Muscle layer of colon (tissue), 2 donors: ENCODE measurements at regions not wholly inside any gene's neighbourhood (a gene's known extent, or its start where the extent isn't known, plus 50 kb on each side); places are given as distances from the start of the nearest gene placed in this dataset.
"Not testable (repeated sequence)": the region's sequence is repeated elsewhere in the genome, so short reads cannot be mapped to it uniquely, and the experiment has no call there.

Experiments used
- H3K27ac ChIP-seq: one replicate; pipeline ENCODE4 v1.7.0; 2013; ENCODE audit warnings: low read depth, mild to moderate bottlenecking, low read length, moderate library complexity
- H3K27me3 ChIP-seq, 2 donors: one replicate each; pipeline ENCODE4 v1.7.0; 2013; ENCODE audit warnings: low read length in 2 of 2, mild to moderate bottlenecking in 2 of 2; ENCODE audit not compliant: insufficient read depth in 2 of 2, control insufficient read depth in 1 of 2
- H3K36me3 ChIP-seq: one replicate; pipeline ENCODE4 v1.7.0; 2013; ENCODE audit warnings: mild to moderate bottlenecking, low read length; ENCODE audit not compliant: insufficient read depth
- H3K4me1 ChIP-seq: one replicate; pipeline ENCODE4 v1.7.0; 2013; ENCODE audit warnings: mild to moderate bottlenecking, low read length; ENCODE audit not compliant: insufficient read depth
- H3K4me3 ChIP-seq, 2 donors: one replicate each; pipeline ENCODE4 v1.7.0; 2013; ENCODE audit warnings: low read length in 2 of 2, low read depth in 1 of 2, mild to moderate bottlenecking in 1 of 2, moderate library complexity in 1 of 2
- H3K9ac ChIP-seq: one replicate; pipeline ENCODE4 v1.7.0; 2013; ENCODE audit warnings: low read length
- H3K9me3 ChIP-seq: one replicate; pipeline ENCODE4 v1.7.0; 2013; ENCODE audit warnings: mild to moderate bottlenecking, low read length
- donor health status: abdominal sarcoma.
- donor health status: Adenocarcinoma of cecum.

- H3K27me3 ChIP-seq: no peaks in the 10 kb centered on the region
- no peak overlapping the region for H3K4me3 ChIP-seq
- no peaks in the 10 kb centered on the region for H3K9me3 ChIP-seq
- no peak overlapping the region for H3K9ac ChIP-seq
- no peaks in the 10 kb centered on the region for H3K36me3 ChIP-seq
- no peaks in the 10 kb centered on the region for H3K4me1 ChIP-seq
- H3K27ac ChIP-seq: no peak overlapping the region
Measured at GRCh38 chr5:99070362-99070761, 141.6 kb upstream of the CHD1 start.

GRCh38 chr5:99068944-99069650 is 140.3 kb upstream of the CHD1 start:
- no peaks in the 10 kb centered on the region for H3K27me3 ChIP-seq
- no peaks in the 10 kb centered on the region for H3K36me3 ChIP-seq
- no peak overlapping the region for H3K9ac ChIP-seq
- no peaks in the 10 kb centered on the region for H3K4me1 ChIP-seq
- no peaks in the 10 kb centered on the region for H3K9me3 ChIP-seq
- no peak overlapping the region for H3K27ac ChIP-seq
- no peak overlapping the region for H3K4me3 ChIP-seq

GRCh38 chr5:99063737-99064136 is 134.9 kb upstream of the CHD1 start:
- H3K27ac ChIP-seq: no peak overlapping the region
- no peaks in the 10 kb centered on the region for H3K9me3 ChIP-seq
- no peak overlapping the region for H3K4me3 ChIP-seq
- H3K9ac ChIP-seq: no peak overlapping the region
- no peaks in the 10 kb centered on the region for H3K27me3 ChIP-seq
- H3K36me3 ChIP-seq: no peaks in the 10 kb centered on the region
- H3K4me1 ChIP-seq: peaks cover 6% of the 10 kb centered on the region

- no peak overlapping the region for H3K4me3 ChIP-seq
- no peak overlapping the region for H3K9ac ChIP-seq
- H3K4me1 ChIP-seq: peaks cover 6% of the 10 kb centered on the region
- H3K27ac ChIP-seq: no peak overlapping the region
- H3K9me3 ChIP-seq: no peaks in the 10 kb centered on the region
- no peaks in the 10 kb centered on the region for H3K36me3 ChIP-seq
- H3K27me3 ChIP-seq: no peaks in the 10 kb centered on the region
Measured at GRCh38 chr5:99061711-99062110, 132.9 kb upstream of the CHD1 start.

GRCh38 chr5:99061299-99061698 is 132.5 kb upstream of the CHD1 start:
- no peak overlapping the region for H3K4me3 ChIP-seq
- no peaks in the 10 kb centered on the region for H3K27me3 ChIP-seq
- no peaks in the 10 kb centered on the region for H3K36me3 ChIP-seq
- no peak overlapping the region for H3K9ac ChIP-seq
- peaks cover 6% of the 10 kb centered on the region for H3K4me1 ChIP-seq
- H3K27ac ChIP-seq: no peak overlapping the region
- H3K9me3 ChIP-seq: no peaks in the 10 kb centered on the region

- H3K9ac ChIP-seq: no peak overlapping the region
- H3K4me3 ChIP-seq: no peak overlapping the region
- peaks cover 6% of the 10 kb centered on the region for H3K4me1 ChIP-seq
- no peaks in the 10 kb centered on the region for H3K27me3 ChIP-seq
- H3K36me3 ChIP-seq: no peaks in the 10 kb centered on the region
- no peak overlapping the region for H3K27ac ChIP-seq
- no peaks in the 10 kb centered on the region for H3K9me3 ChIP-seq
Measured at GRCh38 chr5:99060306-99061261, 131.8 kb upstream of the CHD1 start.

- H3K9me3 ChIP-seq: no peaks in the 10 kb centered on the region
- peaks cover 6% of the 10 kb centered on the region for H3K4me1 ChIP-seq
- no peaks in the 10 kb centered on the region for H3K36me3 ChIP-seq
- H3K4me3 ChIP-seq: no peak overlapping the region
- H3K27ac ChIP-seq: no peak overlapping the region
- no peaks in the 10 kb centered on the region for H3K27me3 ChIP-seq
- H3K9ac ChIP-seq: no peak overlapping the region
Measured at GRCh38 chr5:99059685-99060084, 130.9 kb upstream of the CHD1 start.

GRCh38 chr5:99058466-99058865 is 129.7 kb upstream of the CHD1 start:
- no peaks in the 10 kb centered on the region for H3K36me3 ChIP-seq
- no peaks in the 10 kb centered on the region for H3K27me3 ChIP-seq
- H3K4me3 ChIP-seq: no peak overlapping the region
- no peaks in the 10 kb centered on the region for H3K9me3 ChIP-seq
- H3K9ac ChIP-seq: no peak overlapping the region
- H3K27ac ChIP-seq: no peak overlapping the region
- H3K4me1 ChIP-seq: peaks cover 6% of the 10 kb centered on the region

- Histone ChIP-seq H3K27ac (no peak overlapping the region), H3K36me3 (no peaks in the 10 kb centered on the region), H3K4me1 (no peaks in the 10 kb centered on the region), H3K9ac (no peak overlapping the region), H3K4me3 (no peak overlapping the region), H3K9me3 (no peaks in the 10 kb centered on the region), H3K27me3 (no peaks in the 10 kb centered on the region)
Measured at GRCh38 chr5:99054972-99055371, 126.2 kb upstream of the CHD1 start.

GRCh38 chr5:99045871-99046270 is 117.1 kb upstream of the CHD1 start:
- Histone ChIP-seq H3K9ac (no peak overlapping the region), H3K4me3 (no peak overlapping the region), H3K9me3 (no peaks in the 10 kb centered on the region), H3K36me3 (no peaks in the 10 kb centered on the region), H3K4me1 (no peaks in the 10 kb centered on the region), H3K27me3 (no peaks in the 10 kb centered on the region), H3K27ac (no peak overlapping the region)

- H3K9me3 ChIP-seq, H3K4me1 ChIP-seq, H3K4me3 ChIP-seq, H3K27me3 ChIP-seq, H3K36me3 ChIP-seq, H3K27ac ChIP-seq, H3K9ac ChIP-seq: not testable (repeated sequence)
Measured at GRCh38 chr5:99043257-99043656, 114.5 kb upstream of the CHD1 start.
